ENCODE measurements at regions not wholly inside any gene's neighbourhood (a gene's known extent, or its start where the extent isn't known, plus 50 kb on each side); places are given as distances from the start of the nearest gene placed in this dataset.

- TF ChIP-seq ZNF592 (IDR thresholded peaks at IDR 0.05), result no peak
- TF ChIP-seq POLR2A (IDR thresholded peaks at IDR 0.05; ENCODE audit: low read depth, low read length), result no peak
- no peak for TF ChIP-seq ETV6 (conservative IDR thresholded peaks at IDR 0.05 in 1 of 2, IDR thresholded peaks at IDR 0.05 in 1 of 2; ENCODE audit: borderline replicate concordance in 1 of 2, low read depth in 1 of 2)
- no peak for TF ChIP-seq ZZZ3 (IDR thresholded peaks at IDR 0.05; ENCODE audit: control insufficient read depth, insufficient read length, low read depth)
- no peak for TF ChIP-seq ZNF384 (IDR thresholded peaks at IDR 0.05; ENCODE audit: borderline replicate concordance, low read depth, low read length)
- no peak for TF ChIP-seq PML (IDR thresholded peaks at IDR 0.05; ENCODE audit: low read length)
- TF ChIP-seq SREBF2 (IDR thresholded peaks at IDR 0.05; ENCODE audit: low read length), result no peak
- TF ChIP-seq, protein P1, sequence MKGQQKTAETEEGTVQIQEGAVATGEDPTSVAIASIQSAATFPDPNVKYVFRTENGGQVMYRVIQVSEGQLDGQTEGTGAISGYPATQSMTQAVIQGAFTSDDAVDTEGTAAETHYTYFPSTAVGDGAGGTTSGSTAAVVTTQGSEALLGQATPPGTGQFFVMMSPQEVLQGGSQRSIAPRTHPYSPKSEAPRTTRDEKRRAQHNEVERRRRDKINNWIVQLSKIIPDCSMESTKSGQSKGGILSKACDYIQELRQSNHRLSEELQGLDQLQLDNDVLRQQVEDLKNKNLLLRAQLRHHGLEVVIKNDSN (IDR thresholded peaks at IDR 0.05; ENCODE audit: borderline replicate concordance, extremely low read length, insufficient read depth, low read depth, low read length), result no peak
- no peak for TF ChIP-seq ZNF622 (IDR thresholded peaks at IDR 0.05)
- no peak for TF ChIP-seq CHD4 (IDR thresholded peaks at IDR 0.05)
- no peak for TF ChIP-seq BMI1 (IDR thresholded peaks at IDR 0.05; ENCODE audit: borderline replicate concordance)
- no peak for TF ChIP-seq SMARCA5 (IDR thresholded peaks at IDR 0.05)
These were observed 914.0 kb upstream of the ALCAM start (continued) for GRCh38 chr3:104452697-104453096.
